ENCODE measurements at regions not wholly inside any gene's neighbourhood (a gene's known extent, or its start where the extent isn't known, plus 50 kb on each side); places are given as distances from the start of the nearest gene placed in this dataset.
"Not testable (repeated sequence)": the region's sequence is repeated elsewhere in the genome, so short reads cannot be mapped to it uniquely, and the experiment has no call there.

DNA sequence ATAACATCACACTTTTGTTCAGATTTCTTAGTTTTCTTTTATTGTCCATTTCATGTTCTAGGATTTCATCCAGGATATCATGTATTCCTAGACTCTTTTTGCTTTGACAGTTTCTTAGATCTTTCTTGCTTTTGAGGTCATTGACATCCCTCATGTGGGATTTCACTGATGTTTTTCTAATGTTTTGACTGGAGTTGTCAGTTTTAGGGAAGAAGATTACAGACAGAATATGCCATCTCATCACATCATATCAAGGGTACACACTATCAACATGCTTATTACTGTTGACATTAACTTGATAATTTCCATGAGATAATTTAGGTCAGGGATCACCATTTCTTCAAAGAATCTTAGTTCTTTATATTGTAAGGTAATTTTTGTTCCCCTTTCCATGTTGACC, 101.7 kb downstream of the NPAP1 start:
- Histone ChIP-seq H3K4me1 (ENCODE audit: control insufficient read depth, extremely low read depth, insufficient read depth, low read length) (no peaks in the 10 kb centered on the region), H3K36me3 (ENCODE audit: control insufficient read depth, insufficient read depth, low read length) (no peaks in the 10 kb centered on the region), H2AFZ (ENCODE audit: low read length) (no peak overlapping the region), H3K9me3 (ENCODE audit: control insufficient read depth, insufficient read depth, low read depth, low read length) (no peaks in the 10 kb centered on the region), H3K4me3 (replicated peaks in 1 of 4; ENCODE audit: control extremely low read depth in 1 of 4, insufficient read depth in 1 of 4, low read depth in 3 of 4, low read length in 4 of 4) (no peak overlapping the region), H3K4me2 (ENCODE audit: extremely low read depth, insufficient read depth, low read length) (no peak overlapping the region), H3K9ac (ENCODE audit: insufficient read depth, low read length) (no peak overlapping the region), H3K27ac (ENCODE audit: insufficient read depth, low read length) (no peak overlapping the region), H3K27me3 (ENCODE audit: control insufficient read depth, insufficient read depth, low read length) (no peaks in the 10 kb centered on the region), H3K79me2 (ENCODE audit: control insufficient read depth, insufficient read depth, low read length) (no peaks in the 10 kb centered on the region), H4K20me1 (ENCODE audit: control insufficient read depth, extremely low read depth, insufficient read depth, low read length) (no peaks in the 10 kb centered on the region)
- no peak for DNase-seq (ENCODE audit: low read depth in 2 of 2)
- TF ChIP-seq, protein P1, sequence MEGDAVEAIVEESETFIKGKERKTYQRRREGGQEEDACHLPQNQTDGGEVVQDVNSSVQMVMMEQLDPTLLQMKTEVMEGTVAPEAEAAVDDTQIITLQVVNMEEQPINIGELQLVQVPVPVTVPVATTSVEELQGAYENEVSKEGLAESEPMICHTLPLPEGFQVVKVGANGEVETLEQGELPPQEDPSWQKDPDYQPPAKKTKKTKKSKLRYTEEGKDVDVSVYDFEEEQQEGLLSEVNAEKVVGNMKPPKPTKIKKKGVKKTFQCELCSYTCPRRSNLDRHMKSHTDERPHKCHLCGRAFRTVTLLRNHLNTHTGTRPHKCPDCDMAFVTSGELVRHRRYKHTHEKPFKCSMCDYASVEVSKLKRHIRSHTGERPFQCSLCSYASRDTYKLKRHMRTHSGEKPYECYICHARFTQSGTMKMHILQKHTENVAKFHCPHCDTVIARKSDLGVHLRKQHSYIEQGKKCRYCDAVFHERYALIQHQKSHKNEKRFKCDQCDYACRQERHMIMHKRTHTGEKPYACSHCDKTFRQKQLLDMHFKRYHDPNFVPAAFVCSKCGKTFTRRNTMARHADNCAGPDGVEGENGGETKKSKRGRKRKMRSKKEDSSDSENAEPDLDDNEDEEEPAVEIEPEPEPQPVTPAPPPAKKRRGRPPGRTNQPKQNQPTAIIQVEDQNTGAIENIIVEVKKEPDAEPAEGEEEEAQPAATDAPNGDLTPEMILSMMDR (conservative IDR thresholded peaks at IDR 0.05 in 1 of 2, IDR thresholded peaks at IDR 0.05 in 1 of 2; ENCODE audit: low read depth in 1 of 2, low read length in 2 of 2) = no peak
- no peak for TF ChIP-seq EZH2 (IDR thresholded peaks at IDR 0.05; ENCODE audit: low read length, missing control alignments)

DNA sequence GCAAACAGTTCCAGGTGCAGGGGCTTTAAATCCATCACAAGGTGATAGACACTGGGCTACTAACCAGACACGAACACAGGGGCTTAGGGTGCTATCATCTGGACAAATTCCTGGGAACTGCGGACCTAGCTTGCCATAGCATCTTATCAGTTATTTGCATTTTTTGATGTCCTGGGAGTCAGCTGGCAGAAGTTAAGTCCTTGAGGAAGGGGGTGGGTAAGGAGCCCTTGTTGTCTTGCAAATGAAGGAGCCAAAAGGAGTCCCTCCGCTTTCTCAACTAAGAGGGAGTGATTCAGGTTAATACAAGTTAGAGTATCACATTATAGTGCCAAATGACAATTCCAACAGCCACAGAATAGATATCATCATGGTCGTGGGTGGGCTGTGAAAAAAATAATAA, 108.9 kb downstream of the NPAP1 start:
- Histone ChIP-seq H4K20me1 (ENCODE audit: control insufficient read depth, extremely low read depth, insufficient read depth, low read length) (no peaks in the 10 kb centered on the region), H3K4me3 (replicated peaks in 1 of 4; ENCODE audit: control extremely low read depth in 1 of 4, insufficient read depth in 1 of 4, low read depth in 3 of 4, low read length in 4 of 4) (no peak overlapping the region), H3K4me1 (ENCODE audit: control insufficient read depth, extremely low read depth, insufficient read depth, low read length) (no peaks in the 10 kb centered on the region), H3K9ac (ENCODE audit: insufficient read depth, low read length) (no peak overlapping the region), H3K27me3 (ENCODE audit: control insufficient read depth, insufficient read depth, low read length) (no peaks in the 10 kb centered on the region), H3K27ac (ENCODE audit: insufficient read depth, low read length) (no peak overlapping the region), H3K4me2 (ENCODE audit: extremely low read depth, insufficient read depth, low read length) (no peak overlapping the region), H3K9me3 (ENCODE audit: control insufficient read depth, insufficient read depth, low read depth, low read length) (no peaks in the 10 kb centered on the region), H3K36me3 (ENCODE audit: control insufficient read depth, insufficient read depth, low read length) (no peaks in the 10 kb centered on the region), H2AFZ (ENCODE audit: low read length) (no peak overlapping the region), H3K79me2 (ENCODE audit: control insufficient read depth, insufficient read depth, low read length) (no peaks in the 10 kb centered on the region)
- TF ChIP-seq EZH2 (IDR thresholded peaks at IDR 0.05; ENCODE audit: low read length, missing control alignments) = no peak
- TF ChIP-seq, protein P1 (conservative IDR thresholded peaks at IDR 0.05 in 1 of 2, IDR thresholded peaks at IDR 0.05 in 1 of 2; ENCODE audit: low read depth in 1 of 2, low read length in 2 of 2) = no peak
- DNase-seq (ENCODE audit: low read depth in 2 of 2) = no peak

DNA sequence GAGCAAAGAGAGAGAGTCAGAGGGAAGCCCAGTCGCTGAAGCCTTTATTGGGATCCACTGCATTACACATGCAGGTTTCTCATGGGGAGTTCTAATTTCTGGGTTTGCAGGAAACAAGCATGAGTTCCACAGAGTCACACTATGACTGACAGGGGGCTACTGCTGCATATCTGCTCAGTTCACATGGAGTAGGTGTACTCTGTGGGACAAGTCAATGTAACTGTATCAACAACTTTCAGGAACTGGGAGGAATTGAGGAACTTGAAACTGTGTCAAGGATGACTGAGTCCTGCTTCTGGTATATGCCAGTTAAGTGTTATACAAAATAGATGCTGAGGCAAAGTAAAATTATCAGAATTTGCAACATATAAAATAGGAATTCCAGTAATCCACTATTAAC, 110.8 kb downstream of the NPAP1 start:
- TF ChIP-seq, protein P1 (conservative IDR thresholded peaks at IDR 0.05 in 1 of 2, IDR thresholded peaks at IDR 0.05 in 1 of 2; ENCODE audit: low read depth in 1 of 2, low read length in 2 of 2) = no peak
- no peak overlapping the region for H3K4me2 ChIP-seq (ENCODE audit: extremely low read depth, insufficient read depth, low read length)
- no peaks in the 10 kb centered on the region for H4K20me1 ChIP-seq (ENCODE audit: control insufficient read depth, extremely low read depth, insufficient read depth, low read length)
- H2AFZ ChIP-seq (ENCODE audit: low read length) = no peak overlapping the region
- H3K9me3 ChIP-seq (ENCODE audit: control insufficient read depth, insufficient read depth, low read depth, low read length) = no peaks in the 10 kb centered on the region
- H3K4me3 ChIP-seq (replicated peaks in 1 of 4; ENCODE audit: control extremely low read depth in 1 of 4, insufficient read depth in 1 of 4, low read depth in 3 of 4, low read length in 4 of 4) = no peak overlapping the region
- H3K27me3 ChIP-seq (ENCODE audit: control insufficient read depth, insufficient read depth, low read length) = no peaks in the 10 kb centered on the region
- no peak overlapping the region for H3K9ac ChIP-seq (ENCODE audit: insufficient read depth, low read length)
- DNase-seq (ENCODE audit: low read depth in 2 of 2) = no peak
- H3K4me1 ChIP-seq (ENCODE audit: control insufficient read depth, extremely low read depth, insufficient read depth, low read length) = no peaks in the 10 kb centered on the region
- no peaks in the 10 kb centered on the region for H3K36me3 ChIP-seq (ENCODE audit: control insufficient read depth, insufficient read depth, low read length)
- no peaks in the 10 kb centered on the region for H3K79me2 ChIP-seq (ENCODE audit: control insufficient read depth, insufficient read depth, low read length)
- no peak overlapping the region for H3K27ac ChIP-seq (ENCODE audit: insufficient read depth, low read length)

DNA sequence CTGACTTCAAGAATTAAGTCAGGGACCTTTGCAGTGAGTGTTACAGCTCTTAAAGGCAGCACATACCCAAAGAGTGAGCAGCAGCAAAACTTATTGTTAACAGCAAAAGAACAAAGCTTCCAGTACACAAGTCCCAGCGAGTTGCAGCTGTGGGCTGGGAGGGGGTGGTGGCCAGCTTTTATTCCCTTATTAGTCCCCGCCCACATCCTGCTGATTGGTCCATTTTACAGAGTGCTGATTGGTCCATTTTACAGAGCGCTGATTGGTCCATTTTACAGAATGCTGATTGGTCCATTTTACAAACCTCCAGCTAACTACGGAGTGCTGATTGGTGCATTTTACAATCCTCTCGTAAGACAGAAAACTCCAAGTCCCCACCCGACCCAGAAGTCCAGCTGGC, 127.0 kb downstream of the NPAP1 start:
- H3K4me3 ChIP-seq (replicated peaks in 1 of 4; ENCODE audit: control extremely low read depth in 1 of 4, insufficient read depth in 1 of 4, low read depth in 3 of 4, low read length in 4 of 4); H4K20me1 ChIP-seq (ENCODE audit: control insufficient read depth, extremely low read depth, insufficient read depth, low read length); H3K36me3 ChIP-seq (ENCODE audit: control insufficient read depth, insufficient read depth, low read length); H3K79me2 ChIP-seq (ENCODE audit: control insufficient read depth, insufficient read depth, low read length); H3K9ac ChIP-seq (ENCODE audit: insufficient read depth, low read length); H3K4me2 ChIP-seq (ENCODE audit: extremely low read depth, insufficient read depth, low read length); H3K9me3 ChIP-seq (ENCODE audit: control insufficient read depth, insufficient read depth, low read depth, low read length); H3K4me1 ChIP-seq (ENCODE audit: control insufficient read depth, extremely low read depth, insufficient read depth, low read length); H3K27me3 ChIP-seq (ENCODE audit: control insufficient read depth, insufficient read depth, low read length); H3K27ac ChIP-seq (ENCODE audit: insufficient read depth, low read length); DNase-seq (ENCODE audit: low read depth in 2 of 2); H2AFZ ChIP-seq (ENCODE audit: low read length): not testable (repeated sequence)
